WTC11 (cell line): ENCODE measurements at regions not wholly inside any gene's neighbourhood (a gene's known extent, or its start where the extent isn't known, plus 50 kb on each side); places are given as distances from the start of the nearest gene placed in this dataset.

ENCODE experiments used
- ATAC-seq: fragments of 200-7000 bp; cut with Tn5 transposase; 2 replicates; pipeline ENCODE4 v1.10.0; 2021; ENCODE audit warnings: mild to moderate bottlenecking, moderate library complexity
- CTCF ChIA-PET: fragments of 300-600 bp; sonication (Branson Sonifier 250); formaldehyde crosslinking; loops from one replicate; lab custom pipeline; 2021; ENCODE audit warnings: antibody characterized with exemption; lab: Charles Lee
- POLR2A ChIA-PET: fragments of 350-600 bp; sonication (Branson Sonifier 250); formaldehyde crosslinking; loops from one replicate; lab custom pipeline; 2021; ENCODE audit warnings: antibody characterized with exemption; lab: Charles Lee
- DNase-seq: peaks from one replicate; pipeline ENCODE4 v3.0.0; 2021; ENCODE audit warnings: low spot score
- H3K27ac Mint-ChIP-seq: 2 replicates; pipeline ENCODE4 v1.8.0; 2021; ENCODE audit warnings: mixed read lengths
- H3K27me3 Mint-ChIP-seq: 2 replicates; pipeline ENCODE4 v1.8.0; 2021; ENCODE audit warnings: low read depth, mild to moderate bottlenecking, moderate library complexity, mixed read lengths
- H3K36me3 Mint-ChIP-seq: 2 replicates; pipeline ENCODE4 v1.8.0; 2021; ENCODE audit warnings: mixed read lengths
- H3K4me1 Mint-ChIP-seq: 2 replicates; pipeline ENCODE4 v1.8.0; 2022; ENCODE audit warnings: mixed read lengths
- H3K4me3 Mint-ChIP-seq: 2 replicates; pipeline ENCODE4 v1.8.0; 2021; ENCODE audit warnings: mild to moderate bottlenecking, moderate library complexity, mixed read lengths
- H3K9me3 Mint-ChIP-seq: 2 replicates; pipeline ENCODE4 v1.8.0; 2021; ENCODE audit warnings: mixed read lengths
- ARID4B ChIP-seq: sonication (generic); formaldehyde crosslinking; IDR thresholded peaks from 2 replicates; pipeline ENCODE4 v1.8.0; 2023; ENCODE audit warnings: missing genetic modification reagents, mild to moderate bottlenecking, borderline replicate concordance
- CBFB ChIP-seq: sonication (generic); formaldehyde crosslinking; IDR thresholded peaks from 2 replicates; pipeline ENCODE4 v1.8.1; 2022; ENCODE audit warnings: mild to moderate bottlenecking, low read depth, missing genetic modification reagents
- ESRRA ChIP-seq: sonication (generic); formaldehyde crosslinking; IDR thresholded peaks from 2 replicates; pipeline ENCODE4 v1.8.1; 2022; ENCODE audit warnings: mild to moderate bottlenecking, missing genetic modification reagents, borderline replicate concordance
- ETV6 ChIP-seq: sonication (generic); formaldehyde crosslinking; IDR thresholded peaks from 2 replicates; pipeline ENCODE4 v1.8.1; 2022; ENCODE audit warnings: mild to moderate bottlenecking, missing genetic modification reagents
- IRF2 ChIP-seq: sonication (generic); formaldehyde crosslinking; IDR thresholded peaks from 2 replicates; pipeline ENCODE4 v1.8.0; 2022; ENCODE audit warnings: low read depth, missing genetic modification reagents, borderline replicate concordance
- JAZF1 ChIP-seq: fragments of 250-450 bp; sonication (Bioruptor Pico); IDR thresholded peaks from 2 replicates; pipeline ENCODE4 v1.9.0; 2021; ENCODE audit warnings: moderate library complexity, mild to moderate bottlenecking, inconsistent platforms
- MYBL2 ChIP-seq: sonication (generic); formaldehyde crosslinking; IDR thresholded peaks from 2 replicates; pipeline ENCODE4 v1.8.1; 2023; ENCODE audit warnings: mild to moderate bottlenecking, moderate library complexity, missing genetic modification reagents
- NFE2L1 ChIP-seq: sonication (generic); formaldehyde crosslinking; IDR thresholded peaks from 2 replicates; pipeline ENCODE4 v1.8.1; 2023; ENCODE audit warnings: missing genetic modification reagents
- NR1H2 ChIP-seq: sonication (generic); formaldehyde crosslinking; IDR thresholded peaks from 2 replicates; pipeline ENCODE4 v1.9.0; 2021; ENCODE audit warnings: mild to moderate bottlenecking, moderate library complexity, missing genetic modification reagents
- SMAD3 ChIP-seq: sonication (generic); formaldehyde crosslinking; IDR thresholded peaks from 2 replicates; pipeline ENCODE4 v1.8.0; 2022; ENCODE audit warnings: missing genetic modification reagents, mild to moderate bottlenecking, borderline replicate concordance
- SMAD4 ChIP-seq: sonication (generic); formaldehyde crosslinking; IDR thresholded peaks from 2 replicates; pipeline ENCODE4 v1.8.0; 2022; ENCODE audit warnings: mild to moderate bottlenecking, missing genetic modification reagents
- TP53 ChIP-seq: sonication (generic); formaldehyde crosslinking; IDR thresholded peaks from 2 replicates; pipeline ENCODE4 v1.8.1; 2023; ENCODE audit warnings: mild to moderate bottlenecking, missing genetic modification reagents
- USF1 ChIP-seq: sonication (generic); formaldehyde crosslinking; IDR thresholded peaks from 2 replicates; pipeline ENCODE4 v1.8.0; 2022; ENCODE audit warnings: mild to moderate bottlenecking, missing genetic modification reagents
- ZNF219 ChIP-seq: sonication (generic); formaldehyde crosslinking; IDR thresholded peaks from 2 replicates; pipeline ENCODE4 v1.8.0; 2023; ENCODE audit warnings: missing genetic modification reagents, mild to moderate bottlenecking, borderline replicate concordance
- ZNF232 ChIP-seq: sonication (generic); formaldehyde crosslinking; IDR thresholded peaks from 2 replicates; pipeline ENCODE4 v1.8.0; 2022; ENCODE audit warnings: mild to moderate bottlenecking, missing genetic modification reagents
- ZNF281 ChIP-seq: sonication (generic); formaldehyde crosslinking; IDR thresholded peaks from 2 replicates; pipeline ENCODE4 v1.8.0; 2023; ENCODE audit warnings: mild to moderate bottlenecking, missing genetic modification reagents
- ZNF317 ChIP-seq: sonication (generic); formaldehyde crosslinking; IDR thresholded peaks from 2 replicates; pipeline ENCODE4 v1.8.1; 2023; ENCODE audit warnings: low read depth, mild to moderate bottlenecking, moderate library complexity, missing genetic modification reagents, borderline replicate concordance
- ZNF423 ChIP-seq: fragments of 250-450 bp; sonication (Bioruptor Pico); IDR thresholded peaks from 2 replicates; pipeline ENCODE4 v2.1.2; 2022; ENCODE audit warnings: mild to moderate bottlenecking, moderate library complexity
- ZNF425 ChIP-seq: fragments of 250-450 bp; sonication (Bioruptor Pico); conservative IDR thresholded peaks from 2 replicates; pipeline ENCODE4 v1.9.0; 2021; ENCODE audit warnings: mild to moderate bottlenecking
- ZNF671 ChIP-seq: fragments of 250-450 bp; sonication (Bioruptor Pico); IDR thresholded peaks from 2 replicates; pipeline ENCODE4 v1.8.0; 2021; ENCODE audit warnings: mild to moderate bottlenecking
- TF ChIP-seq, protein P1 (sequence below): sonication (generic); formaldehyde crosslinking; conservative IDR thresholded peaks from 2 replicates; pipeline ENCODE4 v1.8.1; 2022; ENCODE audit warnings: mild to moderate bottlenecking, missing genetic modification reagents
- TF ChIP-seq, protein P2 (sequence below): sonication (generic); formaldehyde crosslinking; IDR thresholded peaks from 2 replicates; pipeline ENCODE4 v1.8.0; 2022; ENCODE audit warnings: mild to moderate bottlenecking, missing genetic modification reagents
- TF ChIP-seq, protein P3 (sequence below): sonication (generic); formaldehyde crosslinking; IDR thresholded peaks from 2 replicates; pipeline ENCODE4 v1.8.1; 2022; ENCODE audit warnings: missing genetic modification reagents, borderline replicate concordance

- TF ChIP-seq ARID4B (CRISPR knock-in tag) (no peak), ZNF317 (CRISPR knock-in tag) (no peak), USF1 (no peak), TP53 (CRISPR knock-in tag) (no peak), ZNF219 (no peak), ZNF423 (no peak), ZNF425 (CRISPR knock-in tag) (no peak)
- TF ChIP-seq, all 79 proteins: peak for 0
Observed at GRCh38 chr2:8537562-8538155, 144.2 kb upstream of the ID2 start (continued).

GRCh38 chr2:8538531-8538930 lies 143.3 kb upstream of the ID2 start:
- POLR2A ChIA-PET: no interaction called here
- H3K27ac Mint-ChIP-seq: no peak overlapping the region
- 0 out of 2 replicates have a peak, but pooled peaks cover 8% of the 10 kb centered on the region for H3K4me1 Mint-ChIP-seq

More at GRCh38 chr2:8538531-8538930, 143.3 kb upstream of the ID2 start:
- no peak for ATAC-seq
- TF ChIP-seq ZNF423 (no peak), ESRRA (no peak), ZNF281 (CRISPR knock-in tag) (no peak), SMAD4 (CRISPR knock-in tag) (no peak), ZNF671 (no peak), IRF2 (no peak), CBFB (CRISPR knock-in tag) (no peak), MYBL2 (CRISPR knock-in tag) (no peak), JAZF1 (CRISPR knock-in tag) (no peak), SMAD3 (CRISPR knock-in tag) (no peak), NFE2L1 (CRISPR knock-in tag) (no peak), NR1H2 (no peak), ZNF232 (CRISPR knock-in tag) (no peak), ETV6 (CRISPR knock-in tag) (no peak)
- TF ChIP-seq, protein P1, sequence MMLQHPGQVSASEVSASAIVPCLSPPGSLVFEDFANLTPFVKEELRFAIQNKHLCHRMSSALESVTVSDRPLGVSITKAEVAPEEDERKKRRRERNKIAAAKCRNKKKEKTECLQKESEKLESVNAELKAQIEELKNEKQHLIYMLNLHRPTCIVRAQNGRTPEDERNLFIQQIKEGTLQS (CRISPR knock-in tag): no peak
- TF ChIP-seq, protein P2, sequence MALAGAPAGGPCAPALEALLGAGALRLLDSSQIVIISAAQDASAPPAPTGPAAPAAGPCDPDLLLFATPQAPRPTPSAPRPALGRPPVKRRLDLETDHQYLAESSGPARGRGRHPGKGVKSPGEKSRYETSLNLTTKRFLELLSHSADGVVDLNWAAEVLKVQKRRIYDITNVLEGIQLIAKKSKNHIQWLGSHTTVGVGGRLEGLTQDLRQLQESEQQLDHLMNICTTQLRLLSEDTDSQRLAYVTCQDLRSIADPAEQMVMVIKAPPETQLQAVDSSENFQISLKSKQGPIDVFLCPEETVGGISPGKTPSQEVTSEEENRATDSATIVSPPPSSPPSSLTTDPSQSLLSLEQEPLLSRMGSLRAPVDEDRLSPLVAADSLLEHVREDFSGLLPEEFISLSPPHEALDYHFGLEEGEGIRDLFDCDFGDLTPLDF: no peak
- TF ChIP-seq, protein P3, sequence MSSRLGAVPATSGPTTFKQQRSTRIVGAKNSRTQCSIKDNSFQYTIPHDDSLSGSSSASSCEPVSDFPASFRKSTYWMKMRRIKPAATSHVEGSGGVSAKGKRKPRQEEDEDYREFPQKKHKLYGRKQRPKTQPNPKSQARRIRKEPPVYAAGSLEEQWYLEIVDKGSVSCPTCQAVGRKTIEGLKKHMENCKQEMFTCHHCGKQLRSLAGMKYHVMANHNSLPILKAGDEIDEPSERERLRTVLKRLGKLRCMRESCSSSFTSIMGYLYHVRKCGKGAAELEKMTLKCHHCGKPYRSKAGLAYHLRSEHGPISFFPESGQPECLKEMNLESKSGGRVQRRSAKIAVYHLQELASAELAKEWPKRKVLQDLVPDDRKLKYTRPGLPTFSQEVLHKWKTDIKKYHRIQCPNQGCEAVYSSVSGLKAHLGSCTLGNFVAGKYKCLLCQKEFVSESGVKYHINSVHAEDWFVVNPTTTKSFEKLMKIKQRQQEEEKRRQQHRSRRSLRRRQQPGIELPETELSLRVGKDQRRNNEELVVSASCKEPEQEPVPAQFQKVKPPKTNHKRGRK (CRISPR knock-in tag): no peak
- TF ChIP-seq, all 79 proteins: peak for 0
- Mint-ChIP-seq H3K4me3 (no peak overlapping the region), H3K9me3 (no peaks in the 10 kb centered on the region), H3K27me3 (no peaks in the 10 kb centered on the region), H3K36me3 (no peaks in the 10 kb centered on the region)
- DNase-seq: no peak
- CTCF ChIA-PET: interaction anchor here (1.0 to 1.5 kb wide), 3 partner anchors 35 to 154 kb away, joined by 3 to 4 read pairs (median 3); no protein-coding TSS in a partner anchor
